GM23248 (cell line): ENCODE measurements at regions not wholly inside any gene's neighbourhood (a gene's known extent, or its start where the extent isn't known, plus 50 kb on each side); places are given as distances from the start of the nearest gene placed in this dataset.

Source experiments
- DNase-seq: peaks from one replicate; pipeline ENCODE4 v3.0.0-alpha.2; 2015
- H2AFZ ChIP-seq: fragments of 200-600 bp; sonication (generic); 2 replicates; pipeline ENCODE4 v1.6.1; 2016; ENCODE audit warnings: antibody characterized with exemption
- H3F3A ChIP-seq: fragments of 200-600 bp; sonication (generic); 2 replicates; pipeline ENCODE4 v1.6.1; 2016; ENCODE audit warnings: mild to moderate bottlenecking, antibody characterized with exemption, mixed run types; ENCODE audit not compliant: insufficient read depth
- H3K27ac ChIP-seq: fragments of 200-600 bp; sonication (generic); 2 replicates; pipeline ENCODE4 v1.5.1; 2016; ENCODE audit warnings: mild to moderate bottlenecking
- H3K27me3 ChIP-seq: fragments of 200-600 bp; sonication (generic); replicated peaks from 2 replicates; pipeline ENCODE4 v1.6.1; 2016; ENCODE audit warnings: mild to moderate bottlenecking; ENCODE audit not compliant: insufficient read depth
- H3K36me3 ChIP-seq: fragments of 200-600 bp; sonication (generic); 2 replicates; pipeline ENCODE4 v1.6.1; 2016; ENCODE audit warnings: low read depth, mild to moderate bottlenecking
- H3K4me1 ChIP-seq: fragments of 200-600 bp; sonication (generic); 2 replicates; pipeline ENCODE4 v1.6.1; 2016; ENCODE audit warnings: mild to moderate bottlenecking; ENCODE audit not compliant: insufficient read depth
- H3K4me2 ChIP-seq: fragments of 200-600 bp; sonication (generic); one replicate; pipeline ENCODE4 v1.6.1; 2016; ENCODE audit warnings: mild to moderate bottlenecking; ENCODE audit not compliant: unreplicated experiment
- H3K4me3 ChIP-seq: fragments of 200-600 bp; sonication (generic); 2 replicates; pipeline ENCODE4 v1.5.1; 2016; ENCODE audit warnings: mild to moderate bottlenecking
- H3K79me2 ChIP-seq: fragments of 200-600 bp; sonication (generic); 2 replicates; pipeline ENCODE4 v1.6.1; 2016; ENCODE audit warnings: mild to moderate bottlenecking; ENCODE audit not compliant: insufficient read depth
- H3K9ac ChIP-seq: fragments of 200-600 bp; sonication (generic); 2 replicates; pipeline ENCODE4 v1.6.1; 2016; ENCODE audit warnings: mild to moderate bottlenecking
- H3K9me2 ChIP-seq: fragments of 200-600 bp; sonication (generic); 2 replicates; pipeline ENCODE4 v1.6.1; 2016; ENCODE audit warnings: mixed run types, mild to moderate bottlenecking, moderate library complexity; ENCODE audit not compliant: insufficient read depth
- H3K9me3 ChIP-seq: fragments of 200-600 bp; sonication (generic); one replicate; pipeline ENCODE4 v1.6.1; 2017; ENCODE audit warnings: low read depth
- H4K20me1 ChIP-seq: fragments of 200-600 bp; sonication (generic); 2 replicates; pipeline ENCODE4 v1.6.0; 2016; ENCODE audit not compliant: insufficient read depth
- EZH2 ChIP-seq: fragments of 200-600 bp; sonication (generic); IDR thresholded peaks from 2 replicates; pipeline ENCODE4 v1.6.1; 2018; ENCODE audit warnings: antibody characterized with exemption, mild to moderate bottlenecking; ENCODE audit not compliant: insufficient read depth, poor library complexity, severe bottlenecking
- EZH2phosphoT487 ChIP-seq: fragments of 200-600 bp; sonication (generic); IDR thresholded peaks from 2 replicates; pipeline ENCODE4 v1.6.1; 2018; ENCODE audit warnings: antibody characterized with exemption, moderate library complexity, mild to moderate bottlenecking, low read depth; ENCODE audit not compliant: insufficient read depth
- WGBS, 2 experiments: methylation state at CpG; one replicate each; pipeline ENCODE4 v1.1.6; 2015 to 2017; ENCODE audit warnings: low lambda C conversion rate in 2 of 2, low coverage in 1 of 2; ENCODE audit errors: missing lambda C conversion rate in 2 of 2; 5-methylcytosine and 5-hydroxymethylcytosine counted together
- in situ Hi-C: fragments of 300-500 bp; cut with MboI; formaldehyde crosslinking; loops from 2 replicates; pipeline ENCODE4 v1.15.0; 2020

DNA sequence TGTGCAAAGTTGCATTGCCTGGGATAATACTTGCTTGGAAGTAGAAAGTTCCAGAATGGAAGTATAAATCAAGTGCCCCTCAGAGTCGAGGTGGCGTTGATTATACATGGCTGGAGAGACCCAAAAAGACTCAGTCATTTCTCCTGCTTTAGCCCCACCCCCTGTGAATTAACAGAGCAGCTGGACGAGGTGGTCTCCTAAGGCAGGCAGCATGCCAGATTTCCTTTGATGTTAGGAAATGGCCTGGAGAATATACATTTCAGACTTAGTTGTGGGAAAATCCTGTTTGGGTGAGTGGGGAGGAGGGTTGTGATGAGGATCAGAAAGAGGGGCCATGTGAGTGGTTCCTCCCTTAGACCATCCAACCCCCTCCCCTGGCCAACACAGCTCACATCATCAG is 406.1 kb upstream of the TMPO start:
- no peaks in the 10 kb centered on the region for H3K4me1 ChIP-seq
- DNase-seq: no peak
- H3K36me3 ChIP-seq: no peaks in the 10 kb centered on the region
- H3K27ac ChIP-seq: no peak overlapping the region
- no peak overlapping the region for H2AFZ ChIP-seq
- H3K9me3 ChIP-seq: no peaks in the 10 kb centered on the region
- H4K20me1 ChIP-seq: no peaks in the 10 kb centered on the region
- H3K4me2 ChIP-seq: no peak overlapping the region
- WGBS, 2 experiments: 12% methylated on average over 3 of the region's 3 CpGs
- no peak overlapping the region for H3K4me3 ChIP-seq
- no peaks in the 10 kb centered on the region for H3K27me3 ChIP-seq
- H3K9me2 ChIP-seq: no peaks in the 10 kb centered on the region
- TF ChIP-seq EZH2: no peak
- no peak for TF ChIP-seq EZH2phosphoT487
- H3K79me2 ChIP-seq: no peaks in the 10 kb centered on the region
- no peaks in the 10 kb centered on the region for H3F3A ChIP-seq
- no peak overlapping the region for H3K9ac ChIP-seq
- in situ Hi-C loops: no loop called here

DNA sequence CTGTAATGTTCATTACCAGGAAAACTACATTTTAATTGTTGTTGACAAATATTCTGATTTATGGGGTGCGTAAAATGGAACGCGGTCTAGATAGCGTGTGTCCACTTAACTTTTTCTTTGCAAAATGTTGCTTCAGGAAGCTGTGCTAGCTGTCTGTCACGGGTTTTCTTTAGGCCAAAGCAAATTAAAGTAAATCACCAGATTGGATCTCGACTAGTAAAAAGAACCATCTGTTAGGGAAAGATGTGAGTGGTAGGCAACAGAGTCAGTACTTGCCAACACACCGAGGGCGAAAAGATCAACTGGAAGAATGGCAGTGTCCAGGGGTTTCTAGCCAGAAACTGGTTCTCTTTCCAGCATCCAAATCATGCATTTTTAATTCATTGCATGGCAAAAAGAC is 404.9 kb upstream of the TMPO start:
- no peak overlapping the region for H3K4me2 ChIP-seq
- H3K79me2 ChIP-seq: no peaks in the 10 kb centered on the region
- no peaks in the 10 kb centered on the region for H3K36me3 ChIP-seq
- no peaks in the 10 kb centered on the region for H3F3A ChIP-seq
- no peak overlapping the region for H3K27ac ChIP-seq
- no peak overlapping the region for H2AFZ ChIP-seq
- H3K9me2 ChIP-seq: no peaks in the 10 kb centered on the region
- no peak overlapping the region for H3K4me3 ChIP-seq
- H4K20me1 ChIP-seq: no peaks in the 10 kb centered on the region
- DNase-seq: no peak
- H3K4me1 ChIP-seq: no peaks in the 10 kb centered on the region
- no peaks in the 10 kb centered on the region for H3K9me3 ChIP-seq
- in situ Hi-C loops: no loop called here
- no peak overlapping the region for H3K9ac ChIP-seq
- H3K27me3 ChIP-seq: no peaks in the 10 kb centered on the region
- TF ChIP-seq EZH2phosphoT487: no peak
- no peak for TF ChIP-seq EZH2
- WGBS, 2 experiments: 3 to 4% methylated on average over 8 of the region's 8 CpGs

DNA sequence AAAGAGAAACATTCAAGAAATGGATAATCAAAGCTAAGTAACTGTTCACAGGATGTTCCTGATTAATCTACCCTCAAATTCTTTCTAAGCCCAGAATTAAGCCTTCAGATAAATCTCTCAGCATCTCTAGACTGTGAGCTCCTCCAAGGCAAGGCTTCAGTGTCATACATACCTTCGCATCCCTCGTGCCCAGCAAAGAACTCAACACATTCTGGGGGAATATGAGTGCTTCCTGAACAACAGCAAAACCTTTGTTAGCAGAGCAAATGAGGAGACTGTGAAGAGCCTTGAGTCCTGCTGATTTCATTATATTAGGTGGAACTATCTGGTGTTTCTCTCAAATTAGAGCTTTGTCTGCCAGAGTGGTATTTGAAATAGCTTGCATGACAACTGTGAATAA is 401.8 kb upstream of the TMPO start:
- no peaks in the 10 kb centered on the region for H3K9me2 ChIP-seq
- in situ Hi-C loops: no loop called here

DNA sequence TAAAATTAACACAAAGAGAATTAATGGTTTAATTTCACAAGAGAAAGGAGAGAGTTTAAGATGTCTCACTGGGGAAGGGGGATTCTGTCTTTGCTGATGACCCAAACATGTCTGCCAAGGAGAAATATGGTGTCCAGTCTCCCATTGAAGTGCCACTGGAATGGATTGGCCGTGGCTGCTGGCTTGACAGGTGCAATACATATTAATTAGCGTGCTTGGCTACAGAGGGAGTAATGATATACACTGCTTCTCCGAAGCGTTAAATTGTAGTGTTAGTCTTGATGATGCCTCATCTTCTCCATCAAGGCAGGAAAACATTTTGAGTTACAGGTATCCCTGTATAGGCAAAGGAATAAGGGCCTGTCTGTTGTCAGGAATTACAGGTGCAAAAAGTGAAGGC is 393.4 kb upstream of the TMPO start:
- Histone ChIP-seq H3K36me3 (no peaks in the 10 kb centered on the region), H3F3A (no peaks in the 10 kb centered on the region), H4K20me1 (no peaks in the 10 kb centered on the region), H3K4me1 (no peaks in the 10 kb centered on the region), H3K9me2 (no peaks in the 10 kb centered on the region), H3K27ac (no peak overlapping the region), H3K27me3 (no peaks in the 10 kb centered on the region), H2AFZ (no peak overlapping the region), H3K79me2 (no peaks in the 10 kb centered on the region), H3K4me3 (no peak overlapping the region), H3K9me3 (no peaks in the 10 kb centered on the region), H3K9ac (no peak overlapping the region), H3K4me2 (no peak overlapping the region)
- no peak for DNase-seq
- 1 to 5% methylated on average over 4 of the region's 4 CpGs for WGBS, 2 experiments
- TF ChIP-seq EZH2 (no peak), EZH2phosphoT487 (no peak)
- in situ Hi-C loops: no loop called here

More for the DNA sequence above, 401.8 kb upstream of the TMPO start:
- Histone ChIP-seq H2AFZ (no peak overlapping the region), H3K4me1 (no peaks in the 10 kb centered on the region), H4K20me1 (no peaks in the 10 kb centered on the region), H3K4me3 (no peak overlapping the region), H3F3A (no peaks in the 10 kb centered on the region), H3K27ac (no peak overlapping the region), H3K27me3 (no peaks in the 10 kb centered on the region), H3K9ac (no peak overlapping the region), H3K79me2 (no peaks in the 10 kb centered on the region), H3K4me2 (no peak overlapping the region), H3K9me3 (no peaks in the 10 kb centered on the region), H3K36me3 (no peaks in the 10 kb centered on the region)
- 13% methylated on average over 2 of the region's 2 CpGs for WGBS, 2 experiments
- no peak for DNase-seq
- no peak for TF ChIP-seq EZH2
- TF ChIP-seq EZH2phosphoT487: no peak

DNA sequence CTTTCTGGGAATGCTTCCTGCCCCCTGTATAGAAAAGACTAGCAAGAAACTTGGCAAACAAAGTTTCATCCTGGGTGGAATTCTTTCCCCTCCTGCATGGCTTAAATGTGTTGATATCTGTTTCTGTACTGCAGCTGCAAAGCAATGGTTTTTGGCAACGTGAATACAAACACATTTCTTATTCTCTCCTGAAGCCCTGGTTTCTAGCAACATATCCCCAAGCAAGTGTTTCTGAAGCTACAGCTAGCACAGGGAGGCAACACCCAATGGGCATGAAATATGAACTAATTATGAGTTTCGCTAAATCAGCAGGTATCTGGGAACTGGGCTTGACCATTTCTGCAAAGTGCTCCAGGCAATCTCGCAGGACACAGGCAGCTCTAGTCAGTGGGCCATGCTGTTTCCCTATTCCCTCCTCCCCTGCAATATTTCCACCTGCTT is 392.3 kb upstream of the TMPO start:
- no peaks in the 10 kb centered on the region for H3K4me1 ChIP-seq
- H2AFZ ChIP-seq: no peak overlapping the region
- no peaks in the 10 kb centered on the region for H3K9me3 ChIP-seq
- no peaks in the 10 kb centered on the region for H3K9me2 ChIP-seq
- H3K27me3 ChIP-seq: no peaks in the 10 kb centered on the region
- WGBS, 2 experiments: 4 to 6% methylated on average over 3 of the region's 3 CpGs
- no peaks in the 10 kb centered on the region for H3K79me2 ChIP-seq
- H3K36me3 ChIP-seq: no peaks in the 10 kb centered on the region
- no peak overlapping the region for H3K27ac ChIP-seq
- no peak overlapping the region for H3K4me3 ChIP-seq
- H3K9ac ChIP-seq: no peak overlapping the region
- no peak for DNase-seq
- in situ Hi-C loops: no loop called here
- no peaks in the 10 kb centered on the region for H4K20me1 ChIP-seq
- no peaks in the 10 kb centered on the region for H3F3A ChIP-seq
- no peak for TF ChIP-seq EZH2phosphoT487
- no peak overlapping the region for H3K4me2 ChIP-seq
